Coronary artery (tissue), 2 donors: ENCODE measurements at regions not wholly inside any gene's neighbourhood (a gene's known extent, or its start where the extent isn't known, plus 50 kb on each side); places are given as distances from the start of the nearest gene placed in this dataset.

Source experiments
- DNase-seq: peaks from one replicate; pipeline ENCODE4 v3.0.0-alpha.2; 2017; ENCODE audit warnings: low spot score
- H3K27ac ChIP-seq, 2 donors: fragments of 200-600 bp; sonication (generic); one replicate each; pipeline ENCODE4 v1.5.1; 2016 to 2019
- H3K4me3 ChIP-seq: fragments of 200-600 bp; sonication (generic); 2 replicates; pipeline ENCODE4 v1.5.1; 2016; ENCODE audit warnings: mild to moderate bottlenecking, moderate library complexity
- CTCF ChIP-seq: fragments of 200-600 bp; sonication (generic); IDR thresholded peaks from one replicate; pipeline ENCODE4 v1.5.1; 2019; ENCODE audit warnings: antibody characterized with exemption

- H3K27ac ChIP-seq = no peak overlapping the region
- no peak for DNase-seq
- no peak overlapping the region for H3K4me3 ChIP-seq
- TF ChIP-seq CTCF = no peak
Measured at GRCh38 chr6:94462231-94462630, 1042.9 kb upstream of the EPHA7 start.

GRCh38 chr6:94456266-94456665 is 1036.9 kb upstream of the EPHA7 start:
- no peak for DNase-seq
- no peak for TF ChIP-seq CTCF
- Histone ChIP-seq H3K27ac (no peak overlapping the region), H3K4me3 (no peak overlapping the region)

- DNase-seq = no peak
- no peak for TF ChIP-seq CTCF
Measured at GRCh38 chr6:94454231-94454630, 1034.9 kb upstream of the EPHA7 start.

GRCh38 chr6:94446120-94446519 is 1026.8 kb upstream of the EPHA7 start:
- H3K27ac ChIP-seq = no peak overlapping the region
- TF ChIP-seq CTCF = no peak
- no peak for DNase-seq
- no peak overlapping the region for H3K4me3 ChIP-seq

More at GRCh38 chr6:94454231-94454630, 1034.9 kb upstream of the EPHA7 start:
- Histone ChIP-seq H3K4me3 (no peak overlapping the region), H3K27ac (no peak overlapping the region)

GRCh38 chr6:94443701-94444100 is 1024.3 kb upstream of the EPHA7 start:
- no peak for DNase-seq
- no peak overlapping the region for H3K4me3 ChIP-seq
- TF ChIP-seq CTCF = no peak
- H3K27ac ChIP-seq = no peak overlapping the region

GRCh38 chr6:94424692-94425091 is 1005.3 kb upstream of the EPHA7 start:
- TF ChIP-seq CTCF = no peak
- no peak for DNase-seq
- Histone ChIP-seq H3K27ac (no peak overlapping the region), H3K4me3 (no peak overlapping the region)

- no peak for DNase-seq
- no peak overlapping the region for H3K4me3 ChIP-seq
- no peak overlapping the region for H3K27ac ChIP-seq
- TF ChIP-seq CTCF = no peak
Measured at GRCh38 chr6:94417363-94417762, 998.0 kb upstream of the EPHA7 start.
